Right kidney (tissue), 1 donor: ENCODE measurements at regions not wholly inside any gene's neighbourhood (a gene's known extent, or its start where the extent isn't known, plus 50 kb on each side); places are given as distances from the start of the nearest gene placed in this dataset.
"Not testable (repeated sequence)": the region's sequence is repeated elsewhere in the genome, so short reads cannot be mapped to it uniquely, and the experiment has no call there.

Source experiments
- DNase-seq: peaks from one replicate; pipeline ENCODE4 v3.0.0-alpha.2; 2016

DNA sequence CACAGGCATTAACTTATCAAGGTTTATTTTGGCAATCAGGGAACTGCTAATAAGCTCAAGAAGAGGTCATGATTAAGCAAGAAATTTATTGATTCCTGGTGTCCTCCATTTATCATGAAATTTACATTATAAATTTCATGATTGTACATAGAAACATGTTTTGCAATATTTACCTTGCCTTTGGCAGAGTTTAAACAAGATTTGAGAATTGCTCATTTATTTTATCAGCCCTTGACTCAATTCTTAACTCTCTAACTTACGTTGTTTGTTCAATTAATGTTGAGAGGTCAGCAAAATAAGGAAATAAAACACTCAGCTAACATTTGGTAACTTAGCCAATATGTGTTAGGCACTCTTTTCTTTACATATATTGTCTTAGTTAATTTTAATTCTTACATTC lies 286.6 kb downstream of the SLC7A11 start:
- no peak for DNase-seq

DNA sequence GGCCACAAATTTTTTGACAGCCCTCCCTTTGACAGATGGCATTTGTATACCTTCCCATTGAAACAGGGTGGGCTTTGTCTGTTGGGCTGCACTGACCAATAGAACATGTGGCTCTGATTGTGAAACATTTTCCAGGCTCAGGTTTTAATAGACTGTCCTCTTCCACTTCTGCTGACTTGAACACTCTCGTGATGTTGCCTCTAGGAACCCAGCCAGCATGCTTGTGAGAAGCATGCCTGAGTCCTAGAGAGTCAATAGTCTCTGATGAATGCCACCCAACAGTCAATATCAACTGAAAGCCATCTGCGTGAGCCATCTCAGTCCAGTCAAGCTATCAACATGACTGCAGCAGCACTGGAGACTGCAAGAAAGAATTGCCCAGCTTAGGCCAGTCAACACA lies 290.0 kb downstream of the SLC7A11 start:
- no peak for DNase-seq

DNA sequence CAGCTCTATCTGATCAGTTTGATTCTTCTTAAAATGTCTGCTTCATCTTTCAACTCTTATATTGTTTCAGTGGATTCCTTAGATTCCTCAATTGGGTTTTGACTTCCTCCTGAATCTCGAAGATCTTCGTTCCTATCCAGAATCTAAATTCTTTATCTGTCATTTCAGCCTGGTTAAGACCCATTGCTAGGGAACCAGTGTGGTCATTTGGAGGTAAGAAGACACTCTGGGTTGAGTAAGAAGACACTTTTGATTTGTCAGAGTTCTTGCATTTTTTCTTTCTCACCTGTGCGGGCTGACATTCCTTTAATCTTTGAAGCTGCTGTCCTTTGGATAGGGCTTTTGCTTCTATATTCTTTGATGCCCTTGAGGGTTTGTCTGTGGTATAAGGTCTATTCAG lies 291.9 kb downstream of the SLC7A11 start:
- DNase-seq = no peak

DNA sequence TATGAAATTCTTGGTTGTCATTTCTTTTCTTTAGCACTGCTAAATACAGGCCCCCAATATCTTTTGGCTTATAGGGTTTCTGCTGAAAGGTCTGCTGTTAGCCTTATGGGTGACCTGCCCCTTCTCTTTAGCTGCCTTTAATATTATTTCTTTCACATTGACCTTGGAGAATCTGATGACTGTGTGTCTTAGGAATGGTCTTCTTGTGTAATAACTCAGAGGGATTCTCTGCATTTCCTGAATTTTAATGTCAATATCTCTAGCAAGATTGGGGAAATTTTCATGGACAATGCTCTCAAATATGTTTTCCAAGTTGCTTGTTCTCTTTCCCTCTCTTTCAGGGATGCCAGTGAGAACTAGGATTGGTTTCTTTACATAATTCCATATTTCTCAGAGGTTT lies 292.4 kb downstream of the SLC7A11 start:
- no peak for DNase-seq

DNA sequence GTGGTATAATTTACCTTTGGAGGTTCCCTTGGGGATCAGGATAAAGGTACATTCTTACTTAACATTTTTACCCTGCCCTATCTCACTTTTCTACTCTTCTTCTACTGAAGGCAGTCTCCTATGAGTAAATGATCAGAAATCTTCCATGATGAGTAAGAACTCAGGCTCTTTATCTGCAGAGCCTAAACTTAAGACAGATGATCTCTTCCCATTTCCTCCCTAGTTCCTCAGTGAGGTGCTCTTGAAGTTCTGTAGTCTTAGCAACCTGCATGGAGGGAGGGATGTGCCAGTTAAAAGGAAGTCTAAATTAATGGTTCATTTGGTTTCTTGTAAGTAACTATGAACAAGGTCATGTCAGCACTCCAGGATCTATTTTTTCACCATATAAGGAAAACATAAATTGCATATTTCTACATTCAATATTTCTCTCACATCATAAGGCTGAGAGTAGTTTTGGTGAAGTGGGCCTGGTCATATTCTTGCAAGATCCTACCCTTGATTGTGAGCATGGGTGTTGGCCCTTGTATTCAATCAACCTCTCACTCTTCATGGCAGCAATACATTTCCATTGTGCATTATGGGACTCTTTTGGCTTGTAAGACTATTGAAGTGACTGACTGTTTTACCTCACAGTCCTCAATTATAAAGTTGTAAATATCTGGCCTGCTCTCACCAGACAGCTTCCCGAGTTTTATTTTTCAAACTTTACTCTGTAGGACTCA lies 295.5 kb downstream of the SLC7A11 start:
- no peak for DNase-seq

DNA sequence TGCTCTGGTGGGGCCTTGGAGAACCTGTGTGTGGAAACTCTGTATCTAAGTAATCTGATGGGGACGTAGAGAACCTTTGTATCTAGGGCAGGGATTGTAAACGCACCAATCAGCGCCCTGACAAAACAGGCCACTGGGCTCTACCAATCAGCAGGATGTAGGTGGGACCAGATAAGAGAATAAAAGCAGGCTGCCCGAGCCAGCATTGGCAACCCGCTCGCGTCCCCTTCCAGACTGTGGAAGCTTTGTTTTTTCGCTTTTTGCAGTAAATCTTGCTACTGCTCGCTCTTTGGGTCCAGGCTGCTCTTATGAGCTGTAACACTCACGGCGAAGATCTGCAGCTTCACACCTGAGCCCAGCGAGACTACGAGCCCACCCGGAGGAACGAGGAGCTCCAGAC lies 299.3 kb downstream of the SLC7A11 start:
- DNase-seq = not testable (repeated sequence)

DNA sequence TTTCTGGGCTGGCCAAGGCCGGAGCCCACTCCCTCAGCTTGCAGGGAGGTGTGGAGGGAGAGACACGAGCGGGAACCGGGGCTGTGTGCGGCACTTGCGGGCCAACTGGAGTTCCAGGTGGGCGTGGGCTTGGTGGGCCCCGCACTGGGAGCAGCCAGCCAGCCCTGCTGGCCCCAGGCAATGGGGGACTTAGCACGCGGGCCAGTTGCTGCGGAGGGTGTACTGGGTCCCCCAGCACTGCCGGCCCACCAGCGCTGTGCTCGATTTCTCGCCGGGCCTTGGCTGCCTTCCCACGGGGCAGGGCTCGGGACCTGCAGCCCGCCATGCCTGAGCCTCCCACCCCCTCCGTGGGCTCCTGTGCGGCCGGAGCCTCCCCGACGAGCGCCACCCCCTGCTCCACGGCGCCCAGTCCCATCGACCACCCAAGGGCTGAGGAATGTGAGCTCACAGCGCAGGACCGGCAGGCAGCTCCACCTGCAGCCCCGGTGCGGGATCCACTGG lies 300.1 kb downstream of the SLC7A11 start:
- DNase-seq = not testable (repeated sequence)

DNA sequence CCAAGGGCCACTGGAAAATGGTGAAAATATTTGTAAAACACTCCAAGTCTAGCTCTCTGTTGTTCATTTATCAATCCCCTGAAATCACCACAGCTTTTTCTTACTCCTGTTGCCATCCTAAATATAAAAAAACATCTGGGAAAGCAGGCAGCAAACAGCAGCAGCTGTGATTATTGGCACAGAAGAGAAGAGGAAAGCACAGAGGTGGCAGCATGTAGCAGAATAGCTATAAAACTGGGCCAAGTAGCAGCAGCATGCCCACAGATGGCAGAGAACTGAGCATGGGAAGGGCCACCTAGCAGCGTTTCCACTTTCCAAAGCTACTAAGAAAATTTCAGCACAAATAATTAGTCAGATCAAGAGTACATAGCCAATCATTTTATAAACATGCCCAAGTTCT lies 307.2 kb downstream of the SLC7A11 start:
- DNase-seq = no peak

DNA sequence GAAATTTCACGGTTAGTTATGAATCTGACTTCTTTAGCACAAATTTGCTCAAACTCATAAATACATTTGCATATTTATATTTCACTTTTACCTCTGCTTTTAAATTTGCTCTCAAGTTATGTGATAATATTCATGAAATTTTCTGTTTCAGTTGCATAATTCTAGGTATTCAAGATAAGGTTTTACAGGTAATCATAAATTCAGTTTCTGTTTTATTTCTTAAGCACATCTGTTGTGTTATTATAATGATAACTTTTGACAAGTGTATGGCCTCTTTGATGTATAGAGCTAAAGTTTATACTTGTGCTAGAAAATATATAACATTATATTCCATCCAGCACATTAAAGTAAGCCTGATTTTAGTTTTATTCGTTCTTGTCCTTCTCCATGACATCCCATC lies 308.1 kb downstream of the SLC7A11 start:
- DNase-seq = no peak

DNA sequence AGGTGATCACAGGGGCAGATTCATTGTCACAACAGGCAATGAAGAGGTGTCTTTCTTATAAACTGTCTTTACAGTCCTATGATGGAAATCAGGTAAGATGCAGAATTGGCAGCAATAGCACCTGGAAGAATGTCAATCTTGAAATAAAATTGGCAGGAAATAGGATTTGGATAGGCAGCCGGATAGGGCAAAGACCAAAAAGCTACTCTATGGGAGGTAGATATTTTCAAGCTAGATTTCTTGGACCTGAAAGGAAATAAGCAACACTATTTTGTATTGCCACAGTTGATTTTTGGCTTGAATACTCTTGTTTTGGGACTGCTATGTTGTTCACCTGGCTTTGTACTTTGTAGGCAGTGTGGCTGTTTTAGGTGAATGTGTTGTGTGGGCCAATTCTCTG lies 314.2 kb downstream of the SLC7A11 start:
- no peak for DNase-seq

DNA sequence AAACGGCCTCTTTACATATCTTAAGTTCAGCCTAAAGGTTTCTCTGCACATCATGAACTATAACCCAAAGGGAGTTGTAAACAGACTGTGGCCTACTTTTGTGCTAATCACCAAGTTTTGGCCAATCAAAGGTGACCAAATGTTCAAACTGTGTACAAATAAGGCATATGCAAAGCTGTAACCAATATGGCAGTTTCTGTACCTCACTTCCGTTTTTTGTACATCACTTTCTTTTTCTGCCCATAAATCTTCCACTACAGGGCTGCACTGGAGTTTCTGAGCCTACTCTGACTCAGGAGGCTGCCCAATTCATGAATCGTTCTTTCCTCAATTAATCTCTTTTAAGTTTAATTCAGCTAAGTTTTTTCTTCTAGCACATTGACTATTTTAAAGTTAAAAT lies 318.7 kb downstream of the SLC7A11 start:
- no peak for DNase-seq

DNA sequence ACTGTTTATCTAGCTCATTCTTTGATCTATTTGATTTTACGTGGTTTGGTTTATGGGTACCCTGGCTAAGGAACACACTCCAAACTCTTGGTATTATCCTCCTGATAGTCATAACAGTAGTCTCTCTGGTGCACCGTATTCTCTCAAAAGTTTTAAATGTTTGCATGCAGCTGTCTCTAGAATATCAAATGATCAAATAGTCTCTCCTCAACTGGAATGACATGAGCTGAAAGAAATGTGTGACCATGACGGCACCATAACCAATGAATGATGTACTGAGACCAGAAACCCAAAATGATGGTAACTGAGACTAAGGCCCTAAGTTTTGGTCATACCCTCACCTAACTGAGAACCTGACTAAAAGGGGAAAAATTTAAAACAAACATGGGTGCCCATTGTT lies 319.4 kb downstream of the SLC7A11 start:
- DNase-seq = no peak

DNA sequence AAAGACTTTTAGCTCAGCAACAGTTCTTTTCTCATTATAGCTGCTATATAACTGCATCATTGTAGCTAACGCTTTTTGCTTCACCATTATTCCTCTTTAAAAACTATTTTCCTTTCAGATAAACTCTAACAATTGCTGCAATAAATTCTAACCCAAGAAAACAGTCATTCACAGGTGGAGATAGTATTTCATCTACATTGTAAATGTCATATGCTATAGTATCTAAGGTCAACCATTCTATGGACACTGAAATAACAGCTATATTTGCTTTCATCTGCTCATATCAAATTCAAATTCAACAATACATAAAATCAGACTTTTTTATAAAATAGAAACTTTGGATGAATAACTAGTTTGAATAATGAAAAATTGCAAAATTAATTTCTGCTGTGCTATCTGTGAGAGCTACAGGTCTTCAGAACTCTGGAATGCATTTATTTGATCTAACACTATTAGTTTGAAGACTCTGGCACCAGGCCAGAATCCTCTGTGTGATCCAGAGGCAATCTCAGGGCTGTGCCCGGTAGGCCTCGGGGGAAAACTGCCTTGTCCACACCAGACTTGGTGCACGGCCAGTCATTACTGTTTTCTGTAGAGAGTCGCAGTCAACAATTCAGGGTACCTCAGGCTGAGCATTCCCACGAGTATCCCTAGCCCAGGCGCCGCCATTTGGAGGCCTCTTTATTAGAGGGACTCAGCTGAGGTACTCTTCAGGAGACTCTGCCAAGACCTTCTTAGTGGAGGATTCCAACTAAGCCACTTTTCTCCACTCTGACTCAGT lies 332.4 kb downstream of the SLC7A11 start:
- DNase-seq = no peak

DNA sequence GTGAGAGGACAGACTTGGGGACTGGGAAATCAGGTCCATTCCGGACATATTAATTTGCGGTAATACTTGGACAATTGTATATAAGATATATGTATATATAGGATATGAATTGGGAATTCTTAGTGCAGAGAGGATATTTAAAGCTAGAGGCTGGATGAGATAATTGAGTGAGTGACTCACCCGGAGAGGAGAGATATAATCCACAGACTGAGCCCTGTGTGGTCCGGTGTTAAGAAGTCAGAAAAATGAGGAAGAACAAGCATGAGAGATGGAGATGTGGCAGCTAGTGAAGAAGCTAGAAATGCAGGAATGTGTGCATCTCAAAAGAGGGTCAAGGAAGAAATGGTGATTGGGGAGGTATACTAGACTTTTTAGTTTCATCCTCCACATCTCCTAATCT lies 336.2 kb downstream of the SLC7A11 start:
- DNase-seq = no peak

DNA sequence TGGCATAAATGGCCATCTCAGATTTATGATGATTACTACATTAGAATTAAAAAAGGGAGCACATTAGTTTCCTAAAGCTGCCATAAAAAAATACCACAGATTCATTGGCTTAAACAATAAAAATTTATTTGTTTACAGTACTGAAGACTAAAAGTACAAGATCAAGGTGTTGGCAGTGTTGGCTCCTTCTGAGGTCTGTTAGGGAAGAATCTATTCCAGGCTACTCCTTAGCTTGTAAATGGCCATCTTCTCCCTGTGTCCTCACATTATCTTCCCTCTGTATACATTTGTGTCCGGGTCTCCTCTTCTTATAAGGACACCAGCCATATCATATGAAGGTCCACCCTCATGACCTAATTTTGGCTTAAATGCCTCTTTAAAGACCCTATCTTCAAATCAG lies 341.0 kb downstream of the SLC7A11 start:
- no peak for DNase-seq

DNA sequence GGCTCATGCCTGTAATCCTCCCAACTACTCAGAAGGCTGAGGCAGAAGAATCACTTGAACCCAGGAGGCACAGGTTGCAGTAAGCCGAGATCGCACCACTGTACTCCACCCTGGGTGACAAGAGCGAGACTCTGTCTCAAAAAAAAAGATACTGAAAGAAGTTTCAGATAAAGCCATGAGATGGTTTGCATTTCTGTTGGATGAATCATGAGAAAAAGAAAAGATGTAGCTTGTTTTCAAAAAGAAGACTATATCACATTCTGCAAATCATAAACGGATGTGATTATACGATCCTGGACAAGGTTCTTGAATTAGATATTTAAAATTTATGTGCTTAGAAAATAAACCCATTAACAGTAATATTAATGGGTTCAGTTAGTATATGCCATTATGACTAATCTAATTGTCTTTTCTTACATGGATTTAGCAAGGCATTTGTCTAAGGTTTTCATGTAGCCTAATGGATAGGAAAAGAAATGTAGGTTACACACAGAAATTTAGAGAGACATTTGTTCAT lies 345.9 kb downstream of the SLC7A11 start:
- DNase-seq = no peak

DNA sequence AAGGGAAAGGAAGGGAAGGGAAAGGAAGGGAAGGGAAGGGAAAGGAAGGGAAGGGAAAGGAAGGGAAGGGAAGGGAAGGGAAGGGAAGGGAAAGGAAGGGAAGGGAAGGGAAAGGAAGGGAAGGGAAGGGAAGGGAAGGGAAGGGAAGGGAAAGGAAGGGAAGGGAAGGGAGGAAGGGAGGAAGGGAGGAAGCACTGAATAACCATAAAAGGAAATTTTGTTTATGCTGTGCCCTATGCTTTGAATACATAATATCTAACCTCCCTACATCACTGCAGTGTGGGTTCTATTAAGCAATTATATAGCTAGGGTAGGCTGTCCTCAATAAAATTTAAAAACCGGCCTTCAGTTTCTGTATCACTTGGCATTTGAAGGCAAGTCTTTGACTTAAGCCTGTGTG lies 346.6 kb downstream of the SLC7A11 start:
- DNase-seq = not testable (repeated sequence)

DNA sequence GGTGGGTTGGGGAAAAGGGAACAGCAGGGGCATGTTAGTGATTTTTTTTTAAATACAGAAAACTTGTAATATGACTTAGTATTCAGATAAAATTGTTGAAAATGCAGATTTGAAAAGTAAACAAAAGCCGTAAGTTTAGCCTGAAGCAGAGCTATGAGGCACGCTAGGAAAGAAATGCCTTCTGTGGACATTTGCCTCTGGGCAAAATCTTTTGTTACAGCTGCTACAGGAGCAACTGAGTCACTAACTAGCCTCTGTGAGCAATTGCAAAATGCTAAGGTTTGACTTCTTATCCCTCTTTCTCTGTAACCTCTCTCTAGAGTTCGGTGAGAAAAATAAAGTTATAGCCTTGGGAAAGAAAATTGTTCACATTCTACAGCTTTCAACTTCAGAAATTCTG lies 350.0 kb downstream of the SLC7A11 start:
- no peak for DNase-seq

DNA sequence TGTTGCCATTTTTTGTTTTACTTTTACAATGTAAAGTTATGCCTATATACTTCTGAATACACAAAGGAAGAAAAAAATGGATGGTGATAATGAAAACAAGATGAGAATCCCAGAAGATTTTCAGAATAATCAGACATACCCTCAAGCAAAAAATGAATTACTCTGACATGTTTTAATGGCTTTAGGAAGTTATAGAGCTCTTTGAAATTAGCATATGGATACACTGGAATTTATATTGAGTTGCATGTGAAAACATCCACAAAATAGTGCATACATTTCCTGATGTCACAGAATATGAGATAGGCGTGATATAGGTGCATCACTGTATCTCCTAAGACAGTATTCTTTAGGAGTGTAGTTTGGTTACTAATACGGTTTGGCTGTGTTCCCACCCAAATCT lies 351.3 kb downstream of the SLC7A11 start:
- no peak for DNase-seq

DNA sequence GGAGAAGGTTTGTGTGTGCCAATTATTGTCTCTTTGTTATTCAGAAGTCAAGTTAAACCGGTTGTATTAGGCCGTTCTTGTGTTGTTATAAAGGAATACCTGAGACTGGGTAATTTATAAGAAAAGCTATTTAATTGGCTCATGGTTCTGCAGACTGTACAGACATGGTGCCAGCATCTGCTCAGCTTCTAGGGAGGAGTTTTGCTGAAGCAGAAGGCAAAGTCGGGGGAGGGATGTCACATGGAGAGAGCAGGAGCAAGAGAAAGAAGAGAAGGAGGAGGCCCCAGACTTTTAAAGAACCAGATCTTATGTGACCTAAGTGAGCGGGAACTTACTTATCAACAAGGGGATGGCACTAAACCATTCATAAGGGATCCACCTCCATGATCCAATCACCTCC lies 349.3 kb upstream of the PCDH18 start:
- no peak for DNase-seq

DNA sequence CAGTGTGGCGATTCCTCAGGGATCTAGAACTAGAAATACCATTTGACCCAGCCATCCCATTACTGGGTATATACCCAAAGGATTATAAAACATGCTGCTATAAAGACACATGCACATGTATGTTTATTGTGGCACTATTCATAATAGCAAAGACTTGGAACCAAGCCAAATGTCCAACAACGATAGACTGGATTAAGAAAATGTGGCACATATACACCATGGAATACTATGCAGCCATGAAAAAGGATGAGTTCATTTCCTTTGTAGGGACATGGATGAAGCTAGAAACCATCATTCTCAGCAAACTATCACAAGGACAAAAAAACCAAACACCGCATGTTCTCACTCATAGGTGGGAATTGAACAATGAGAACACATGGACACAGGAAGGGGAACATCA lies 335.8 kb upstream of the PCDH18 start:
- not testable (repeated sequence) for DNase-seq

DNA sequence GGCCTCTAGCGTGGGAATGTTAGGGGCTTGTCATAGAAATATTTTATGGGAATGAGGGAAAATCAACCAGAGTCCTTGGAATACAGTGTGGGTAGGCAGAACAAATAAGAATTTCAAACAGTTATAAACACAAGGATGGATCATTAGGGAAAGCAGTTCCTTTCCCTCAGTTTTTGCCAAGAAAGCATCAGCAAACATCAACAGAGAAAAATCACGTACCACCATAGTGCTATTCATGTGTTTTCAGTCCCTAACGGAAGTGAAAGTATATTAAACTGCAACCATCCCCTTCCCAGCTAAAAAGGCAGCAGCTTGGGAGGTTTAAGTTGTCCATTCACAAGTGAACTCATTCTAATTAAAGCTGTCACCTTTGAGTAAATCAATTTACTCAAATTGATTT lies 334.4 kb upstream of the PCDH18 start:
- no peak for DNase-seq

DNA sequence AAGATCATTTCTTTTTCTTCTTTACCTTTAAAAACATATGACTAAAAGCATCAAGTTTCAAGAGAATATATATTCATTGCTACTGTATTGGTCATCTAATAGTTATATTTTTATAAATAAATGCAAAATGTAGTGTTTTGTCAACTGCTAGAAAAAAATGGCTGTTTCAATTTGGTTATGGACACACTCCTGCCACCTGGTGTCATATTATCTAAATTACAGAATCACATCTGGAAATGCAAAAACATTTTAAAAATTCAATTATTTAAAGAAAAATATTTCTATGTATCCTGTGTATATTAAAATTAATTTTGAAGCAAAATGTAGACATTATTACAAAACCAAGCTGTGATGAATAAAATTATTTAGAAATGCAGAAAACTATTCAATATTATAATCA lies 329.4 kb upstream of the PCDH18 start:
- no peak for DNase-seq

DNA sequence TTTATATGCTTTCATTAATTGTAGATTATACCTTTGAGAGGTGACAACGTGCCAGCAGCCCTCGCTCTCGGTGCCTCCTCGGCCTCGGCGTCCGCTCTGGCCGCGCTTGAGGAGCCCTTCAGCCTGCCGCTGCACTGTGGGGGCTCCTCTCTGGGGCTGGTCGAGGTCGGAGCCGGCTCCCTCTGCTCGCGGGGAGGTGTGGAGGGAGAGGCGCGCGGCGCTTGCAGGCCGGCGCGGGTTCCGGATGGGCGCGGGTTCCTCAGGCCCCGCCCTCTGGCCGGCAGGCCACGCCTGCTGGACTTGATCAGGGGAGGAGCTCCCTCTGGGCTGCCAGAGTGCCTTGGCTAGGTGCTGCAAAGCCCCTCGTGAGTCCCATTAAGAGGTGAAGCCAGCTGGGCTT lies 321.1 kb upstream of the PCDH18 start:
- DNase-seq = no peak
